H1 (cell line): ENCODE measurements at regions not wholly inside any gene's neighbourhood (a gene's known extent, or its start where the extent isn't known, plus 50 kb on each side); places are given as distances from the start of the nearest gene placed in this dataset.

ENCODE experiments used
- HDAC2 ChIP-seq, 2 experiments: fragments of 300-600 bp in 1 of 2; sonication (generic) in 1 of 2; IDR thresholded peaks; 2 replicates each; pipeline ENCODE4 v1.6.1; 2011 to 2012; ENCODE audit warnings: low read depth in 2 of 2, low read length in 2 of 2, mild to moderate bottlenecking in 2 of 2, moderate library complexity in 2 of 2, borderline replicate concordance in 1 of 2, inconsistent platforms in 1 of 2
- KDM5A ChIP-seq: fragments of 200-600 bp; IDR thresholded peaks from 2 replicates; pipeline ENCODE4 v1.7.1; 2012; ENCODE audit warnings: mild to moderate bottlenecking, low read length, inconsistent platforms, mixed read lengths
- SP1 ChIP-seq: IDR thresholded peaks from 2 replicates; pipeline ENCODE4 v1.6.1; 2011; ENCODE audit warnings: low read depth, low read length
- SP2 ChIP-seq: IDR thresholded peaks from 2 replicates; pipeline ENCODE4 v1.6.1; 2012; ENCODE audit warnings: mild to moderate bottlenecking, low read length, inconsistent platforms

GRCh38 chr9:114733816-114734215 is 51.8 kb upstream of the TEX48 start (continued):
- TF ChIP-seq SP1 (no peak), HDAC2 (IDR thresholded peaks at IDR 0.05; ENCODE audit: borderline replicate concordance in 1 of 2, low read depth in 2 of 2, low read length in 2 of 2) (no peak), KDM5A (no peak), SP2 (no peak)
